Activated T-cell treated with anti-CD3 and anti-CD28 coated beads, Interleukin-2, amount 50 U/mL, for 48 hours (primary cell): ENCODE measurements at regions not wholly inside any gene's neighbourhood (a gene's known extent, or its start where the extent isn't known, plus 50 kb on each side); places are given as distances from the start of the nearest gene placed in this dataset.

Source experiments
- DNase-seq, 2 experiments: peaks; one replicate each; pipeline ENCODE4 v3.0.0-alpha.2; 2020

DNA sequence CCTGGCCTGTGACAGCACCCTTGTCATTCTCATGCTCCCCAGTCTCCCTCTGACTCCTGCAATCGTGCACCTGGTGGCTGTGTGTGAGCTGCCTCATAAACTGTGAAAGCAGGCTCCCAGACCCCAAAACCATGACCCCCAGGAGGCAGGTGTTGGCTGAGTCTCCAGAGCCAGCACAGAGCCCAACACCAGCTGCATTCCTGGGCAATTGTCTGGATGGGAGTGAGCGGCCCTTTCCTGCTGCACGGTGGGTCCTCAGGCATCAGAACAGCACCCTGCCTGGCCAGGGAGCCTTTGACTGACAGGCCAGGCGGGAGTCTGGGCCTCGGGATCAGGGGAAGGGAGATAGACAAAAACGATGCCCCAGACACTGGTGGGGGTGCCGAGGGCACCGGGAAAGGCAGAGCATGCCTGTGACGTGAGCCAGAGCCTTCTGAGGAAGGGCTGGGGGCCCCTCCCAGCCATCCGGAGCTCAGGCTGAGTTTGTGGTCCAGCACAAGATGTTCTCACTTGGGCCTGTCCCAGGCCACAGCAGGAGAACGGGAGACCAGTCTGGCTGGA is 135.1 kb upstream of the GPC1 start:
- DNase-seq, result peak; percentile 3 to 9

- peak in 1 of 2 experiments; percentile 6 for DNase-seq
Measured at GRCh38 chr2:240300840-240301239, 134.6 kb upstream of the GPC1 start.

GRCh38 chr2:240301256-240301795 is 134.1 kb upstream of the GPC1 start:
- DNase-seq, result peak in 1 of 2 experiments; percentile 9

GRCh38 chr2:240302041-240302440 is 133.4 kb upstream of the GPC1 start:
- DNase-seq, result no peak

DNA sequence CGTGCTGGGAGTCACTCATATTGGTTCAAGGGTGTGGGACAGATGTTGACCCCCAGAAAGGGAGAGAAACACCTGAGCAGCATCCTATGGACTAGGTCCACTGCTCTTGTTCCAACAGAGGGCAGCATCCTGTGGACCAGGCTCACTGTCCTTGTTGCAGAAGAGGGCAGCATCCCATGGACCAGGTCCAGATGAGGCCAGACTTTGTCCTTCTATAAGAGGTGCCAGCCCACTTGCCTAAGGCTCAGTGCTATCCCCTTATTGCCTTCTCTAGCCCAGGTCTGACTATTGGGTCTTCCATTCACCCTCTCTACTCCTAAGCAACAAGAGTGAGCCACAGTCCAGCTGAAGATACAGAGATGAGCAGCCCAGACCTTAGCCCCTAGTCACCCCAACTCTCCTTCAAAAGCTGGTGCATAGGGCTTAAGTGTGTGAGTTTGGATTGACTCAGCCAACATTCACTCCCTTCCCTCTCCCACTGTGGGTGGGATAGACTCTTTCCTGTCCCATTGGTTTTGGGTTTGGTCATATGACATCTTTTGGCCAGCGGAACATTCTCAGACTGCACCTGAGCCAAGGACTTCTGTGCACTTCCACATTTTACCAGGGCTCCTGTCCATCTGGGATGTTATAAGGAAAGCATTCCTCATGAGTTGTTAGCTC is 132.4 kb upstream of the GPC1 start:
- no peak for DNase-seq

- peak; percentile 5 to 7 for DNase-seq
Measured at GRCh38 chr2:240303896-240304745, 131.3 kb upstream of the GPC1 start.

DNA sequence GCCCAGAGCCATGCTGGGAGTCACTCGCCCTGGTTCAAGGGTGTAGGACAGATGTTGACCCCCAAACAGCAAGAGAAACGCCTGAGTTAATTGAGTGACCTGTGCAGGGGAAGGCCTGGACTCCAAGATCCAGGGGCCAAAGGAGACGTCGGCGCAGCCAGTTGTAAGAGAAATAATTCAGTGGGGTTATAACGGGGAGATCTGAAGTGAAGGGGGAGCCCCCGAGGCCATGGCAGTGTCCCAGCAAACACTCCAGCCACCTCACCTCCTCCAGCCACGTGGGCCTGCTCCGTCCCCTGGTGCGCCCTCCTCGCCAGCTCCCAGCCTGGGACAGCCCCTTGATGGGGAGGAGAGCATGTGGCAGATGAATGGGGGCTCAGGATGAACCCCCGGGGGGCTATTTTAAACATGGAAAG is 130.7 kb upstream of the GPC1 start:
- DNase-seq, result no peak

GRCh38 chr2:240305369-240305962 is 130.0 kb upstream of the GPC1 start:
- DNase-seq, result no peak

- DNase-seq, result no peak
Measured at GRCh38 chr2:240306185-240306584, 129.3 kb upstream of the GPC1 start.

GRCh38 chr2:240308111-240308651 is 127.3 kb upstream of the GPC1 start:
- DNase-seq, result no peak

- DNase-seq, result no peak
Measured at GRCh38 chr2:240309214-240309613, 126.2 kb upstream of the GPC1 start.

DNA sequence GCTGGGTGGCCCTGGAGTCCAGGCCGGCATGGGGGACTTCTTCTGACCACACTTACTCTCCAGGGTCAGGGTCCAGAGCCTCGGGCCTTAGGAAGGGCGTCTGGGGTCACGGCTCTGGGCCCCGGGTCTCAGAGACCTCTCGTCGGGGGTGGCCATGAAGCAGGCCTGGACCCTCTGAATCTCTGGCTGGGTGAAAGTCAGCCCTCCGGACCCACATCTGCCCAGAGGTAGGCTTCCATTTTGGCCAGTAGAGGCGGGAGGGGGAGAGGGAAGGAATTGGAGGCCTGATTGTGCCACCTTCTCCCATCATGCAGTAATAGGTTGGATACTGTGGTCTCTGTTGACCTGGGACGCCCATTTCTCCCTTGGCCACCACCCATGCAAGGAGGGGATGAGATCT is 125.3 kb upstream of the GPC1 start:
- no peak for DNase-seq

DNA sequence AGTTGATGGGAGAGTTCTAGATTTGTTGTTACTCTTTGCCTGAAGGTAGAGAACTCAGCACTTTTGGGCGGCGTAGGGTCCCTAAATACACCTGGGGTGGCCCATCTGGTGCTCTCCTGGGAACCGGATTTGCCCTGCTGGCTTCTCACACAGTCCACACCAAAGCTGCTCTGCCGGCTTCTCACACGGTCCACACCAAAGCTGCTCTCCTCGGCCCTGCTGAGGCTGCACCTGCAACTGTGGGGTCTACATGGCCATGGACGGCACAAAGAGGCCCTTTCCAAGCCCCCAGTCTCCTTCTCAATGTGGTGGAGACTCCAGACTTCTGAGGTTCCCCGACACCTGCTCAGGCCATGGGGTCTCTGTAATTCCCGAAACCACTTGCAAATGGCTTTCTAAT is 124.8 kb upstream of the GPC1 start:
- DNase-seq, result no peak

DNA sequence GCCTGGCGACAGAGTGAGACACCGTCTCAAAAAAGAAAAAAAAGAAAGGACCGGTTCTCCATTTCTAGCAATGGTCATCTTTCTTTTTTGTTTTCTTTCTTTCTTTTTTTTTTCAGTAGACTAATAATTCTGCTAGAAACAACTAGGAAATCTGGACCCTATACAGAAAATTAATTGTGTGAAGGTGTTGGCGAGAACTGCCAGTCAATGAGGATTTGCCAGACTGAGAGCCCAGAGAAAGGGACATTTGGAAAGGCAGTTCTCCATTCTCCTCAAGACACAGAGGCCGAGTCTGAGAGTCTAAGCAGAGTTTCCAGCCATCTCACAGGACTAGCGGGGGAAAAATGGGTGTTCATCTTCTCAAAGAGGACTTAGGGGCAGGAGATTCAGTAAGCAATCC is 123.6 kb upstream of the GPC1 start:
- no peak for DNase-seq

GRCh38 chr2:240319221-240319854 is 116.1 kb upstream of the GPC1 start:
- DNase-seq, result no peak

GRCh38 chr2:240319855-240320203 is 115.6 kb upstream of the GPC1 start:
- DNase-seq, result no peak

DNA sequence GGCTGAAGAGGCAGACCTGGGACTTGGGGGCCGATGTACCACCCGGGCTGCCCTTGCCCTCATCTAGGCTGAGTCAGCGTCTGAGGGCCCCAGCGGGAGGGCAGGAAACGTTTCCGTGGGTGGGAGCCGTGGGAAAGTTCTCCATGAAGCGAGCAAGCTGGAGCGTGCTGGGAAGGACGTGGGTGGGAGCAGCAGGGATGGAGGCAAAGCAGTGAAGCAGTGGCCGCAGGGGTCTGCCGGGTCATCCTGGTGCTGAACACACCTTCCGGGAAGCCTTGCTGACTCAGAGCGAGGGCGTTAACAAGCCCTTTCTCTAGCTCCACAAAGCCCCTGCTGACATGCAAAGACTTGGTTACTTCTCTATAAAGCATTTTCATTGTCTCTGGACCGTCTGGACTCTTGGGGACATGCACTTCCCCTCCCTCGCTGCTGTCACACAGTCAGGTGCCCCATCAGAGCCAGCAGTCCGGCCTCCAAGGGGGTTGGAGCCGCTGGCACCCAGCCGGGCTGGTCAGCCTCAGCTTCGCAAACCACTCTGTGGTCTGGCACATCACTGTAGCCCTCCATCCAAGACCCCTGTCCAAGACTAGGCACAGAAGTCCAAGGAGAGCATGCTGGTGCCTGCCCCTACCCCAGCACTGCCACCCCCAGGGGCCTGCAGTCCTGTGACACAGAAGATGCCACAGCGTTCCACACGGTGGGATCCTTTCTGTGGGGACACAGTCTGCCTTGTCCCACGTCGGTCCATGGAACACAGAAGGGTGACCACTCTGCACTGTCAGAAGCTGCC is 115.1 kb upstream of the GPC1 start:
- DNase-seq, result no peak

GRCh38 chr2:240322231-240322955 is 113.1 kb upstream of the GPC1 start:
- DNase-seq, result no peak

GRCh38 chr2:240322991-240323390 is 112.5 kb upstream of the GPC1 start:
- DNase-seq, result no peak

DNA sequence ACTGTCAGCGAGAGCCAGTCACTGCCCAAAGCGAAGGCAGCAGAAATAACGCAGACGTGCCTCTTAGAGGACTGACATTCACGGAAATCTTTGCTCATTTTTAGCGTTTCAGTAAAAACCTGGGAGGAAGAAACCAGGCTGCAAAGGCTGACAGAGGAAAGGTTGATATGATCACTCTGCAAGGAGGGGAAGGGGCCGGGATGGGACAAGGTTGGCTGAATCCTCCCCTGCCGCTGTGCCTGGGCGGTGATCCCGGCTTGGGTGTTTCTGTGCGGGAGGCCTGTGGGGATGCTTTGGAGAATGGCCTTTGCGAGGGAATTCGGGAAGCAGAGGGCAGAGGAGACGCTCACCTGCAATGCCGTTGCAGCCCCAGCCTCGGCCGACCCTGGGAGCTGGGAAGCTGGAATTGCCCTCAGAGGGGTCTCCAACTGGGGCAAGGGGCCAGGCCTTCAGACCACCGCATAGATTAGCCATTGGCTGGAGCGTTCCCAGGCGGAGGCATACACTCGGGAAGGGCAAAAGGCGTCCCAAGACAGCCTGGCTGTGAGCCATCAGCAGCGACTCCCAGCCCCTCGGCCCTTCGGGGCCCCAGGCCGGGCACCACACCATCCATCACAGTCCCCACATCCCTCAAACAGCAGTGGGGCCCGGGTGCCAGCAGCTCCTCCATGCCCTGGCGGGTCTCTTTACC is 111.7 kb upstream of the GPC1 start:
- DNase-seq, result no peak
